ENCODE measurements at regions not wholly inside any gene's neighbourhood (a gene's known extent, or its start where the extent isn't known, plus 50 kb on each side); places are given as distances from the start of the nearest gene placed in this dataset.

DNA sequence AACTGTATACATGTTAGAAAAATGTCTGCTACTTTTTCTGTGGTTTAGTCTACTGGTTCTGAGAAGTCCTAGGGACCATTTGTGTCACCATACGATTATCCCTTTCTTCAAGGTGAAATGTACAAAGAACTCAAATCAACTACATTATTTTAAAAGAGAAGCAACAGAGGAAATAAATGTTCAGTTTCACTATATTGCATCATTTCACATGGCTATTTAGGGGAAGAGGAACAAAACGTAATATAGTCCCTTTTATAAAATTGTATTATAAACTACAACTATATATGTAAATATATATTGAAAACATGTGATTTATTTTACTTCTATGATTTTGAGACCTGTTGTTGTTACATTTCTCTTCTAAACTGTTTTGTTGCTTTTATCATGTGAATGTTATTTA lies 1308.0 kb downstream of the EPHA7 start:
- TF ChIP-seq EZH2 (IDR thresholded peaks at IDR 0.05; ENCODE audit: borderline replicate concordance, low read length) = no peak
- TF ChIP-seq, protein P1, sequence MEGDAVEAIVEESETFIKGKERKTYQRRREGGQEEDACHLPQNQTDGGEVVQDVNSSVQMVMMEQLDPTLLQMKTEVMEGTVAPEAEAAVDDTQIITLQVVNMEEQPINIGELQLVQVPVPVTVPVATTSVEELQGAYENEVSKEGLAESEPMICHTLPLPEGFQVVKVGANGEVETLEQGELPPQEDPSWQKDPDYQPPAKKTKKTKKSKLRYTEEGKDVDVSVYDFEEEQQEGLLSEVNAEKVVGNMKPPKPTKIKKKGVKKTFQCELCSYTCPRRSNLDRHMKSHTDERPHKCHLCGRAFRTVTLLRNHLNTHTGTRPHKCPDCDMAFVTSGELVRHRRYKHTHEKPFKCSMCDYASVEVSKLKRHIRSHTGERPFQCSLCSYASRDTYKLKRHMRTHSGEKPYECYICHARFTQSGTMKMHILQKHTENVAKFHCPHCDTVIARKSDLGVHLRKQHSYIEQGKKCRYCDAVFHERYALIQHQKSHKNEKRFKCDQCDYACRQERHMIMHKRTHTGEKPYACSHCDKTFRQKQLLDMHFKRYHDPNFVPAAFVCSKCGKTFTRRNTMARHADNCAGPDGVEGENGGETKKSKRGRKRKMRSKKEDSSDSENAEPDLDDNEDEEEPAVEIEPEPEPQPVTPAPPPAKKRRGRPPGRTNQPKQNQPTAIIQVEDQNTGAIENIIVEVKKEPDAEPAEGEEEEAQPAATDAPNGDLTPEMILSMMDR (conservative IDR thresholded peaks at IDR 0.05 in 1 of 2, IDR thresholded peaks at IDR 0.05 in 1 of 2; ENCODE audit: extremely low read depth in 1 of 2, insufficient read depth in 1 of 2, low read depth in 1 of 2, low read length in 2 of 2) = no peak

Measured in mammary epithelial cell (primary cell).